H1 (cell line): ENCODE measurements at regions not wholly inside any gene's neighbourhood (a gene's known extent, or its start where the extent isn't known, plus 50 kb on each side); places are given as distances from the start of the nearest gene placed in this dataset.

Experiments
- NRF1 ChIP-seq: IDR thresholded peaks from 2 replicates; pipeline ENCODE4 v1.6.1; 2011; ENCODE audit warnings: mild to moderate bottlenecking, low read depth, low read length, improper control_type of control experiment

DNA sequence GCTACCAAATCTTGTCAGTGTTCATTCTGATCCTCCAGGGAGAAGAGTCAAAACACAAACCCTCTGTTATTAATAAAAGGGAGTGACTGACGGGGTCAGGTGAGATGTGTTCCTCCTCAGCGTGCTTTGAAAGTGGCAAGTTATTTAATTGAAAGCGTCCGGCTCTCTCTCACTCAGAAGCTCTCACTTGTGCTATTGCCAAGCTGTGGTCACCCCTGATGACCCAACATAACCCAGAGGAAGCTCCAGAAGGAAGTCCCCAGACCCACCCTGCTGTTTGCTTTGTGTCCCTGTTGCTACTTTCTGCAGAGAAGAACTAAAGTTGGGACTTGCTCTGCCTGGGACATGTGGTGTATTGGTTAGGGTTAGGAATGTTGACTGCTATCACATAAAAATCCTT, 235.6 kb downstream of the EDEM1 start (continued):
- no peak for TF ChIP-seq NRF1
- TF ChIP-seq, all 59 proteins: peak for 0
